Coronary artery (tissue), 2 donors: ENCODE measurements at regions not wholly inside any gene's neighbourhood (a gene's known extent, or its start where the extent isn't known, plus 50 kb on each side); places are given as distances from the start of the nearest gene placed in this dataset.

Source experiments
- DNase-seq: peaks from one replicate; pipeline ENCODE4 v3.0.0-alpha.2; 2017; ENCODE audit warnings: low spot score
- H3K27ac ChIP-seq, 2 donors: fragments of 200-600 bp; sonication (generic); one replicate each; pipeline ENCODE4 v1.5.1; 2016 to 2019
- H3K4me3 ChIP-seq: fragments of 200-600 bp; sonication (generic); 2 replicates; pipeline ENCODE4 v1.5.1; 2016; ENCODE audit warnings: mild to moderate bottlenecking, moderate library complexity
- CTCF ChIP-seq: fragments of 200-600 bp; sonication (generic); IDR thresholded peaks from one replicate; pipeline ENCODE4 v1.5.1; 2019; ENCODE audit warnings: antibody characterized with exemption

- no peak for TF ChIP-seq CTCF
- no peak overlapping the region for H3K4me3 ChIP-seq
- no peak overlapping the region for H3K27ac ChIP-seq
- no peak for DNase-seq
These were observed 234.8 kb downstream of the DSEL start for GRCh38 chr18:67281746-67282145.

GRCh38 chr18:67280486-67281242, 235.9 kb downstream of the DSEL start:
- TF ChIP-seq CTCF = no peak
- H3K27ac ChIP-seq = no peak overlapping the region
- DNase-seq = no peak
- H3K4me3 ChIP-seq = no peak overlapping the region

- no peak for TF ChIP-seq CTCF
- no peak overlapping the region for H3K4me3 ChIP-seq
- H3K27ac ChIP-seq = no peak overlapping the region
- no peak for DNase-seq
These were observed 236.5 kb downstream of the DSEL start for GRCh38 chr18:67279988-67280387.

- no peak for TF ChIP-seq CTCF
- Histone ChIP-seq H3K4me3 (no peak overlapping the region), H3K27ac (no peak overlapping the region)
- DNase-seq = no peak
These were observed 237.5 kb downstream of the DSEL start for GRCh38 chr18:67278984-67279383.

GRCh38 chr18:67276638-67277037, 239.9 kb downstream of the DSEL start:
- no peak overlapping the region for H3K4me3 ChIP-seq
- no peak for DNase-seq
- H3K27ac ChIP-seq = no peak overlapping the region
- no peak for TF ChIP-seq CTCF

- H3K4me3 ChIP-seq = no peak overlapping the region
- DNase-seq = no peak
- TF ChIP-seq CTCF = no peak
These were observed 243.2 kb downstream of the DSEL start for GRCh38 chr18:67273288-67273687.

GRCh38 chr18:67269206-67269605, 247.3 kb downstream of the DSEL start:
- Histone ChIP-seq H3K4me3 (no peak overlapping the region), H3K27ac (no peak overlapping the region)
- no peak for DNase-seq
- TF ChIP-seq CTCF = no peak

More at GRCh38 chr18:67273288-67273687, 243.2 kb downstream of the DSEL start:
- H3K27ac ChIP-seq = no peak overlapping the region
